HG03439 (cell line): ENCODE measurements at regions not wholly inside any gene's neighbourhood (a gene's known extent, or its start where the extent isn't known, plus 50 kb on each side); places are given as distances from the start of the nearest gene placed in this dataset.

Experiments
- ATAC-seq: cut with Tn5 transposase; IDR thresholded peaks from one replicate; pipeline ENCODE4 v1.9.1; 2021; ENCODE audit warnings: mild to moderate bottlenecking, moderate library complexity; ENCODE audit not compliant: unreplicated experiment

DNA sequence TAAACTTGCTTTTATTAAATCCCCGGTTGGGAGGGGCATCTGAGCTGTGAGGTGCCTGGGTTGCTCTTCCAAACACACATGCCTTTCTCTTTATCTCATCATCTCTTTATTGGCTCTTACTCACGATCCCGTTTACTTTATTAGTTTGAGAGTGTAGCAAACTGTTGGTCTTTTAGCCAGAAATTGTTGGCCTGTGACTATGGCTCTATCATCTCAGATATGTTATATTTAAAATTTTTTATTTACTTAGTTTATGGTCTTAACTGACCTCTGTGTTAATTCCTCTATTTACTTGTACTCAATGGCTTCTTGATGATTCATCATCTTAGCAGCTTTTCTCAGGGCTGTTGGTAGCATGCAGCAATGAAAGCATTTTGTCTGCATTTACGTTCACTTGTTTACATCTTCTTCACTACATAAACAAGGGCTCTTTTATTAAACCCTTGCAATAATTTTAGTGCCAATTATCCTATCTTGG is 408.4 kb downstream of the HRH4 start:
- no peak for ATAC-seq

- no peak for ATAC-seq
Observed at GRCh38 chr18:24869285-24869684, 408.8 kb downstream of the HRH4 start.

GRCh38 chr18:24875286-24875685 is 414.8 kb downstream of the HRH4 start:
- no peak for ATAC-seq

DNA sequence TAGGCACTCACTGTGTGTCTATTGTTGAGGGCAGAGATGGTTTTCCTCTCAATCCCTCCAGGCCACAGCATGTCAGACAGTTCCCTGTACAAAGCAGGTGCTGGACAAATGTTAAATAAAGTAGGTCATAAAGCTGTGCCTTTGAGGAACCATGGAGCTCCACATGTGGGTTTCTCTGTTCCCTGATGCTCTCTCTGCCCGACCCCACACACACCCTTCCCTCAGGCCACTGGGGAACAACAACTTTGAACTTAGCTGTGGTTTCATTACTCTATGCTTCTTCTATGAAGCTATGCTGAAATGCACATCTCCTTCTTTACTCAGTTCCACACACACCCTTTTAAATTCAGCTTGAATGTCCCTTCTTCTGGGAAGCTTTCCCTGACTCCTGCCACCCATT is 415.3 kb downstream of the HRH4 start:
- no peak for ATAC-seq

DNA sequence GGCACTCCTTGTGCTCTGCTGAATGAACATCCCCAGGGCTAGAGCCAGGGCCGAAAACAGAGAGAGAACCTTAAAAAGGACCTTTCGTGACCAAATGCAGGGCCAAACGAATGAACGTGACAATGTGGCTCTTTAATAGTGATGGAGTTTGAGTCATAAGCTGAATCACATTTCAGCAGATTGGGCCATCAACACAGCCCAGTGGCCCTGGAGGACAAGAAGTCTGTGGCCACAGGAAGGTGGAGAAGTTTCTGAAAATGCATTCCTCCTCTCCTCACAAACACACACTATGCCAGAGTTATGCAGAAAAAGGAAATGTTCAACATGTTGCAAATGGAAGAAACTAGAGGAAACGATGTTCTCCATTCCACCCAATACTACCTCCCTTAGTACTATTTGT is 415.8 kb downstream of the HRH4 start:
- ATAC-seq, result no peak

DNA sequence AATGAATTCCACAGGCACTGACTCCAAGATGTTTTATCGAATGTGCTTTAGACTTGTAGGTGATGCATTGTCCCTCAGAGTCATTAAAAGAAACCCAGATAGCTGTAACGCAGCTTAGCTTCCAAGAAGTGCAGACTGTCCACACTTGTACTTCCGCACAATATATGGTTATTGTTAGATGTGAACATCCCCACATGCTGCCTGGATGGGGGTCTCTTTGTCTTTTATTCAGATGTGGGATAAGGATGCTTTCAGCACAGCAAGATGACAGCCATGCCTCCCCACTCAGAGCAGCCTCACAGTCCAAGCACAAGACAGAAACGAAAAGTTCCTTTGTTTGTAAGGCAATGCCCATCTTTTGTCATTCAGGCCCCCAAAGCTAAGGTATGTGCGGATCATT is 416.6 kb downstream of the HRH4 start:
- no peak for ATAC-seq

GRCh38 chr18:24877546-24877945 is 417.1 kb downstream of the HRH4 start:
- no peak for ATAC-seq

DNA sequence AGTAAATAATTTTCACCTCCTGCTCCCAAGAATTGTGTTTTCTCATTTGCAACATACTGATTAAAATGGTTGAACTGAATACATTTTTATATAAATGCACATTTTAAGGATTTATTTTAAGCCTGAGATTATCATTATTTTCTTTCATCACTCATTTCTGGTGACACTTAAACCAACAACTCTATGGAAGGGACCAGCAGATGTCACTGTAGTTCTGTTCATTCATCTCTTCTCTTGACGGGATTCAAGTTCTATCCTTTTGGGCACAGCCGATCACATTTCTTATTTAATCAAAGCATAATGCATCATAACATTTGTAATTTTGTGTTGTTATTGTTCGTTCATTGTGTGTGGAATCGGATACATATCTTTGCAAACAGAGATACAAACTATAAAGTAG is 417.9 kb downstream of the HRH4 start:
- ATAC-seq, result no peak

DNA sequence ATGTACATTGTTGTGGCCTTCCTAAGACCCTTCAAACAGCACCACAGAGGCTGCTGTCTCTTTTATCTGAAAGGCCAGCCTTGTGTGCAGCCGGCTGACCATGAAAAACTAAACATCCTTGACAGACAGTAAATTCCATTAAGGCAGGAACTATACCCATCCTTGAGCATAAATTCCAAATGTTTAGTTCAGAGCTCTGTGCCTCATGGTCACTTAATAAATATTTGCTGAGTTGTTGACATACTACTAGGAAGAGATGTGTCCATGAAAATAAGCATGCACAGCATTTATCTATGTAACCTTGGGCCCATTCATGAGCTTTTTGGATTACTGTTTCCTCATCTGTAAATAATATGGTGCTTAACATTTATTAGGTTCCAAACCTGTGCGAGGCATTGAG is 424.8 kb downstream of the HRH4 start:
- ATAC-seq, result no peak

DNA sequence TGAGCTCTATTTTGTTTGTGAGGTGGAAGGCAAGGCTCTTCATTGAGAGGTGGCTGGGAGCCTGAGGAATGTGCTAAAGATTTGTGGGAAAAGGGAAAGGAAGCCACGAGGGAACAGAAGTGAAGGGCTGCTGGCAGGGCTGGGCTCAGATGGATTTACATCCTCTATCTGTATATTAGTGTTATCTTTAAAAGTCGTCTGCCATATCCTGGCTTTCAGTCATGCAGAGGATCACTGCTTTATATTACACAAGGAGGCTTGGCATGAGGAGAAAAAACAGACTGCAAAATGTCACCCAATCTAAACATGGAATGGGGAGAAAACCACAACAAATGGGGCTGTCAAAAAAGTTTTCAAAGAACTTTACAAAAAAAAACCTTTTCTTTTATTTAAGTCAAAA is 434.4 kb downstream of the HRH4 start:
- ATAC-seq, result no peak

GRCh38 chr18:24897461-24897860 is 437.0 kb downstream of the HRH4 start:
- ATAC-seq, result no peak

GRCh38 chr18:24910221-24910620 is 441.7 kb downstream of the ZNF521 start:
- ATAC-seq, result no peak

- no peak for ATAC-seq
Observed at GRCh38 chr18:24913507-24914170, 438.3 kb downstream of the ZNF521 start.

DNA sequence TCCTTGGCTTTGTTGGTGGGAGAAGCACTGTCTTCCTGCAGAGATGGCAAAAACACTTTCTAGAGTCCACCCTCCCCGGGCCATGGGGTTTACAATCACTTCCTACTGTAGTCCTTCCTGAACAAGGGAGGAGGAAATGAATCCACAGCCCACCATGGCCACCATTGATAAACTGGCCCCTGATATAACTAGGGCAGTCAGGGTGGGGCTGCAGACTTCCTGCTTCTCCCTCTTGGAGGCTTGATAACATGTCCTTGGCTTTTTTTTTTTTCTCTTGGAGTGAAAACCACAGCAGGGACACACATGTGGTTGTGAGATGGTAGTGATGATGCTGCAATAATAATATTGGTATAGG is 437.8 kb downstream of the ZNF521 start:
- no peak for ATAC-seq

DNA sequence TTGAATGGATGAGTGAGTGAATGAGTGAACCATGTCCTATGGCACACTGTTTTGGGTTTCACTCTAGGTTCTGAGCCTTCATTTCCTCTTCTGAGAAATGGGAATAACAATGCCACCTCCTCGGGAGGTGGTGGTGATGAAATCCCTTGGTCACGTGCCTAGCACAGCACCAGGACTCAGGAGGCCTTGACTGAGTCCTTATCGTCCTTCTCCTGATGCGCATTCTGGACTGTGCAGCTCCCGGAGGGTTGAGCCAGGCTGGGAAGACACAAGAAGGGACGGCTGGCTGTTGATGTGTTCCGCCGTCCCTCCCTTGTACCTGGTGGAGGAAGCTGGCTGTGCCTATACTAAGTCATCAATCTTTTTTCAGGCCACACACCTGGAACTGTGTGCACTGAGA is 437.3 kb downstream of the ZNF521 start:
- ATAC-seq, result no peak

- no peak for ATAC-seq
Observed at GRCh38 chr18:24915547-24915946, 436.4 kb downstream of the ZNF521 start.

DNA sequence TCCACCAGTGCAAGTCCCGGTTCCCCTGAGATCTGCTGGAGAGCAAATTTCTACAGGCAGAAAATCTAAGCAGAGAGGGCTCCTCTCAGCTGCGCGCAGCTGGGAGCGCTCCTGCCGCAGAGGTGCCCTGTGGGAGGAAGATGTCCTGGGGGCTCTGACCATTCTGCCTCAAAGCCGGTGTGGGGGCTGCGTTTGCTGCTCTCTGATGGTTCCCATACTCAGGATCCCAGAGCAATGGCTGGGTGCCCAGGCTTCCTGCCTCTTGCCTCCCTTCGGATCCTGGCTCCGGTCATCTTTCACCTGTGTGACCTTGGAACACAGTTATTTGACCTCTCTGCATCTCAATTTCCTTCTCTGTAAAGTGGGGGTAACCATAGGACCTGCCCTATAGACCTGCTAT is 434.2 kb downstream of the ZNF521 start:
- ATAC-seq, result no peak

DNA sequence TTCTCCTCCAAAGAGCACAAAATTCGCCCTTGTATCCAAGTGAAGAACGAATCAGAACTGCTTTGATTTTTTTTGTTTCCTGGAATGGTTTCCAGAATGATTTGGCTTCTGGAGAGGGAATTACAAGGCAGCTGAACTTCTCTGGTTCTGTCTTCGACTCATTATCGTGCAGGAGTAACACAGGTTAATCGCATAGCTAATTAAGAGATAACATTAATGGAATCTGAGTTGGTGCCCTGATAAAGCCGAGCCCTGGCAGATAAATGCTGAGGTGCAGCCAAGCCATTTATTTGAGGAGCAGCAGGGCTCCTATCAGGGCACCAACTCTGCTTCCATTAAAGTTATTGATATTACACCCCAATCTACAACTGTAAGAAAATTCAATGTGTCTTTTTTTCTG is 433.7 kb downstream of the ZNF521 start:
- no peak for ATAC-seq

DNA sequence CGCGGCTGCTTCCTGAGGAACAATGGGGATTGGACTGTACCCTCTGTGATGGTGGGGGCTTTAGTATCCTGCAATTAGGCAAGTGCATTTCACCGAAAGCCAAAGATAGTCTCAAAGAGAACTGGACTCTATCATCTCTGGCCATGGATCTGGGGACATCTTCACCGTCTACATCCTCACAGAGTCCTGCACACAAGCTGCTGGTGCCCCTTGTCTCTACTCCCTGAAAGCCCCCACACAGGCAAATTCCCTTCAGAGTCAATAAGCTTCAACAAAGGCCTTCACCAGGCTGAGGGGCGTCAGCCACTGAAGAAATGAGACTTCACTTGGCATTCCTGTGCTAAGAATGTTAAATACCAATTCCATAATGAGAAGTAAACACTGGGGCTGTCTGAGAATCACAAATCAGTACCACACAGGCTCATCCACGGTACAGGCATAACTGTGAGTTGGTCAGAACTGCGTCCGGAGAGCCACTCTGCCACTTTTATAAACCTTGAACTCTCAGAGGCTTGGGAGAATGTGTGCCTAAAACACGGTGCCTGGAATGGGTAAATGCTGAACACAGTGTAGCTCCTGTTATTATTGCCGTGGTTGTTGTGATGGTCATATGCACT is 432.7 kb downstream of the ZNF521 start:
- ATAC-seq, result no peak

GRCh38 chr18:24922491-24922890 is 429.5 kb downstream of the ZNF521 start:
- no peak for ATAC-seq

DNA sequence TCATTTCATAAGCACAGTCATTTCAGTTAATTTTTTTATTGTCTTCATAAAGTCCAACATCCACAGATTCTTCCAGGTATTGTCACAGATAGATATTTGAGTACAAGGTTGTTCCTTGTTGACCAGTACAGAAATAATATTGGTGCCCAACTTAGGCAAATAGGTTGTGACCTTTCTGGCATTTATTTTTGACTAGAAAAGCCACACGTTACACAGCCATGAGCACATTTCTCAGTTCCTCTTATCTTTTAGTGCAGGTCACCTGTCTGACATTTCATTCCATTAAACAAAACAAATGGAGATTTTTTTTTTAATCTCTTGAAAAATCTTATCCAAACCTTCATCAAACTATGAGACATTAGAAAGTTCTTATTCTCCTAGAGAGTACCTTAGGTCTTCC is 428.8 kb downstream of the ZNF521 start:
- peak; percentile 86 for ATAC-seq

DNA sequence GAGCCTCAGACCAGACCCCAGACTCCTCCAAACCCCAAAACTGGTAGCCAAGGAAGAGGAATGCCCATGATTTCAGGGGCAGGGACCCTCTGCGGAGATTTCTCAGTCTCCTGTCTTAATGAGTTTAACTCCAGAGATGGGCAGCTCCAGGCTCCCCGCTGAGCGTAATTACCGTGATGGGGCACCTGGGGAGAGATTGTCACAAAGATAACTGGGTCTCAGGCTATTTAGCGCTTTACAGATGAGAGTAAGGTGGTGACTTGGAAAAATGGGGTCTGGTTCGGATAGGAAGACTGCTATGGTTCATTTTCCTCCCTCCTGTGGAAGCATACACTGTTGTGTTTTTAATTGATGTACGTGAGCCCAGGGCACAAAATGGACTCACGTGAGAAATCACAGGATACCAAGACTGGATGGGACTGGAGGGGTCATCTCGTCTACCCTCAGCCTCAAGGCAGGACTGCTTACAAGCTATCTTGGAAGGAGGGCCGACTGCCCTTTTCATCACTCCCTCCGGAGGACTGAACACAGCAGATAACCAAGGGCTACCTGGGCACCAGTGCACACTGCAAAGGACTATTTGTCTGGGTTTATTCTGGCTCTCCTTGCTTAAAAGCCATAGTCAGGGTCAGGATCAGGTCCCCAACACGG is 427.8 kb downstream of the ZNF521 start:
- no peak for ATAC-seq
